Fibroblast of peridontal ligament (primary cell): ENCODE measurements at regions not wholly inside any gene's neighbourhood (a gene's known extent, or its start where the extent isn't known, plus 50 kb on each side); places are given as distances from the start of the nearest gene placed in this dataset.

Experiments used
- DNase-seq: peaks from one replicate; pipeline ENCODE4 v3.0.0-alpha.2; 2010; ENCODE audit errors: extremely low read depth

- no peak for DNase-seq
These were observed 94.1 kb upstream of the ATP1B1 start for GRCh38 chr1:169012416-169012815.

- DNase-seq: no peak
These were observed 92.7 kb upstream of the ATP1B1 start for GRCh38 chr1:169013821-169014220.

GRCh38 chr1:169015464-169015863, 91.0 kb upstream of the ATP1B1 start:
- DNase-seq: no peak

GRCh38 chr1:169018751-169019150, 87.7 kb upstream of the ATP1B1 start:
- DNase-seq: no peak

GRCh38 chr1:169019419-169020058, 87.0 kb upstream of the ATP1B1 start:
- no peak for DNase-seq

- no peak for DNase-seq
These were observed 85.8 kb upstream of the ATP1B1 start for GRCh38 chr1:169020684-169021083.

- no peak for DNase-seq
These were observed 83.8 kb upstream of the ATP1B1 start for GRCh38 chr1:169022648-169023047.

- DNase-seq: no peak
These were observed 82.2 kb upstream of the ATP1B1 start for GRCh38 chr1:169024255-169024654.

- no peak for DNase-seq
These were observed 81.7 kb upstream of the ATP1B1 start for GRCh38 chr1:169024800-169025271.

GRCh38 chr1:169025412-169025811, 81.1 kb upstream of the ATP1B1 start:
- DNase-seq: no peak

GRCh38 chr1:169027607-169028320, 78.7 kb upstream of the ATP1B1 start:
- DNase-seq: no peak

- DNase-seq: no peak
These were observed 74.8 kb upstream of the ATP1B1 start for GRCh38 chr1:169031566-169032224.

GRCh38 chr1:169041366-169041765, 65.1 kb upstream of the ATP1B1 start:
- DNase-seq: no peak

- no peak for DNase-seq
These were observed 64.1 kb upstream of the ATP1B1 start for GRCh38 chr1:169042377-169042776.

GRCh38 chr1:169043823-169044222, 62.7 kb upstream of the ATP1B1 start:
- no peak for DNase-seq

GRCh38 chr1:169044296-169044695, 62.2 kb upstream of the ATP1B1 start:
- no peak for DNase-seq

- DNase-seq: no peak
These were observed 61.5 kb upstream of the ATP1B1 start for GRCh38 chr1:169044971-169045370.

- no peak for DNase-seq
These were observed 59.8 kb upstream of the ATP1B1 start for GRCh38 chr1:169046671-169047070.

GRCh38 chr1:169047074-169047473, 59.4 kb upstream of the ATP1B1 start:
- DNase-seq: no peak

GRCh38 chr1:169048043-169048442, 58.4 kb upstream of the ATP1B1 start:
- DNase-seq: no peak

GRCh38 chr1:169049258-169049938, 57.1 kb upstream of the ATP1B1 start:
- DNase-seq: no peak

GRCh38 chr1:169051171-169051570, 55.3 kb upstream of the ATP1B1 start:
- no peak for DNase-seq
